KMS-11 (cell line): ENCODE measurements at regions not wholly inside any gene's neighbourhood (a gene's known extent, or its start where the extent isn't known, plus 50 kb on each side); places are given as distances from the start of the nearest gene placed in this dataset.

Experiments
- H2AFZ ChIP-seq: fragments of 200-600 bp; sonication (generic); 2 replicates; pipeline ENCODE4 v1.6.1; 2016; ENCODE audit warnings: antibody characterized with exemption, mixed run types, low read depth
- H3K27ac ChIP-seq: fragments of 200-600 bp; sonication (generic); 2 replicates; pipeline ENCODE4 v1.6.1; 2016; ENCODE audit warnings: mild to moderate bottlenecking, mixed run types
- H3K27me3 ChIP-seq: fragments of 200-600 bp; sonication (generic); 2 replicates; pipeline ENCODE4 v1.6.1; 2017; ENCODE audit warnings: mild to moderate bottlenecking, low read depth, mixed run types, moderate library complexity; ENCODE audit not compliant: insufficient read depth
- H3K36me3 ChIP-seq: fragments of 200-600 bp; sonication (generic); 2 replicates; pipeline ENCODE4 v1.6.1; 2017; ENCODE audit warnings: mild to moderate bottlenecking, mixed run types; ENCODE audit not compliant: insufficient read depth
- H3K4me1 ChIP-seq: fragments of 200-600 bp; sonication (generic); 2 replicates; pipeline ENCODE4 v1.6.1; 2016; ENCODE audit warnings: mild to moderate bottlenecking, low read depth, mixed run types; ENCODE audit not compliant: poor library complexity, severe bottlenecking
- H3K4me2 ChIP-seq: fragments of 200-600 bp; sonication (generic); 2 replicates; pipeline ENCODE4 v1.7.0; 2016; ENCODE audit warnings: mild to moderate bottlenecking, mixed run types
- H3K4me3 ChIP-seq: fragments of 200-600 bp; sonication (generic); IDR thresholded peaks from 2 replicates; pipeline ENCODE4 v1.6.1; 2017; ENCODE audit warnings: low read depth, low read length, mixed read lengths; ENCODE audit not compliant: insufficient read depth
- H3K79me2 ChIP-seq: fragments of 200-600 bp; sonication (generic); 2 replicates; pipeline ENCODE4 v1.6.1; 2016; ENCODE audit warnings: low read depth, mixed run types; ENCODE audit not compliant: insufficient read depth
- H3K9ac ChIP-seq: fragments of 200-600 bp; sonication (generic); 2 replicates; pipeline ENCODE4 v1.6.1; 2016; ENCODE audit warnings: mild to moderate bottlenecking, mixed run types
- H4K20me1 ChIP-seq: fragments of 200-600 bp; sonication (generic); 2 replicates; pipeline ENCODE4 v1.6.1; 2016; ENCODE audit warnings: mild to moderate bottlenecking, mixed run types; ENCODE audit not compliant: insufficient read depth
- CTCF ChIP-seq: fragments of 200-600 bp; sonication (generic); conservative IDR thresholded peaks from 2 replicates; pipeline ENCODE4 v1.6.1; 2017; ENCODE audit warnings: low read depth, mild to moderate bottlenecking, antibody characterized with exemption, low read length, moderate library complexity, mixed read lengths

- Histone ChIP-seq H3K27me3 (no peaks in the 10 kb centered on the region), H3K4me2 (no peak overlapping the region), H3K4me1 (no peaks in the 10 kb centered on the region), H3K27ac (no peak overlapping the region), H3K79me2 (no peaks in the 10 kb centered on the region), H3K36me3 (no peaks in the 10 kb centered on the region), H2AFZ (no peak overlapping the region), H3K9ac (no peak overlapping the region), H3K4me3 (no peak overlapping the region), H4K20me1 (no peaks in the 10 kb centered on the region)
- TF ChIP-seq CTCF = no peak
Observed at GRCh38 chr3:64939309-64939708, 251.5 kb upstream of the ADAMTS9 start.

DNA sequence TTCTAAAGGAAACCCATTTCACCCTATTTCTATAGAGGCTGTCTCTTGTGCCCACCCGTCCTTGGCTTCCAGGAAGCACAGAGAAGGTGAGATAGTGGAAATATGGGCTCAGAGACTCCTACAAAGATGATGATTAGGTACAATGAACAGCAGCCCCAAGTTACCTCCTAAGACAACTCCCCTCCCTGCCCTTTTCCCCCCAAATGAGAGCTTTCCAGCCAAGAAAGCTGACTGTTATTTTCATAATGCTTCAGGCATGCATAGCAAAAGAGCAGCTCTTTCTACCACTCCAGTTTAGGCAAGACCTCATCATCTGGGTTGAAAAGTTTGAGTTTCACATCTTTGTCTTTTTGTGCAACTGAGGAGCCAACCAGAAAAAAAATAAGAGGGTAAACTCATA, 248.8 kb upstream of the ADAMTS9 start:
- no peak for TF ChIP-seq CTCF
- H3K4me3 ChIP-seq = no peak overlapping the region
- no peaks in the 10 kb centered on the region for H4K20me1 ChIP-seq
- H3K79me2 ChIP-seq = no peaks in the 10 kb centered on the region
- no peaks in the 10 kb centered on the region for H3K27me3 ChIP-seq
- H2AFZ ChIP-seq = no peak overlapping the region
- H3K4me2 ChIP-seq = no peak overlapping the region
- no peak overlapping the region for H3K9ac ChIP-seq
- no peaks in the 10 kb centered on the region for H3K4me1 ChIP-seq
- H3K27ac ChIP-seq = no peak overlapping the region
- no peaks in the 10 kb centered on the region for H3K36me3 ChIP-seq

GRCh38 chr3:64935971-64936370, 248.2 kb upstream of the ADAMTS9 start:
- H3K4me1 ChIP-seq = no peaks in the 10 kb centered on the region
- H3K79me2 ChIP-seq = no peaks in the 10 kb centered on the region

GRCh38 chr3:64932666-64933342, 245.0 kb upstream of the ADAMTS9 start:
- Histone ChIP-seq H3K4me3 (no peak overlapping the region), H4K20me1 (no peaks in the 10 kb centered on the region), H2AFZ (no peak overlapping the region), H3K27ac (no peak overlapping the region), H3K9ac (no peak overlapping the region), H3K4me1 (no peaks in the 10 kb centered on the region), H3K36me3 (no peaks in the 10 kb centered on the region), H3K79me2 (no peaks in the 10 kb centered on the region), H3K27me3 (no peaks in the 10 kb centered on the region), H3K4me2 (no peak overlapping the region)
- TF ChIP-seq CTCF = no peak

More at GRCh38 chr3:64935971-64936370, 248.2 kb upstream of the ADAMTS9 start:
- Histone ChIP-seq H3K27me3 (no peaks in the 10 kb centered on the region), H4K20me1 (no peaks in the 10 kb centered on the region), H2AFZ (no peak overlapping the region), H3K9ac (no peak overlapping the region), H3K4me2 (no peak overlapping the region), H3K4me3 (no peak overlapping the region), H3K36me3 (no peaks in the 10 kb centered on the region), H3K27ac (no peak overlapping the region)
- no peak for TF ChIP-seq CTCF
